ENCODE measurements at regions not wholly inside any gene's neighbourhood (a gene's known extent, or its start where the extent isn't known, plus 50 kb on each side); places are given as distances from the start of the nearest gene placed in this dataset.

- peak; percentile 76 for DNase-seq (ENCODE audit: low spot score)
These were observed 51.0 kb upstream of the TCF21 start for GRCh38 chr6:133837801-133838349.
